ENCODE measurements at regions not wholly inside any gene's neighbourhood (a gene's known extent, or its start where the extent isn't known, plus 50 kb on each side); places are given as distances from the start of the nearest gene placed in this dataset.
"Not testable (repeated sequence)": the region's sequence is repeated elsewhere in the genome, so short reads cannot be mapped to it uniquely, and the experiment has no call there.

GRCh38 chr1:96587222-96587621 is 134.4 kb upstream of the PTBP2 start:
- no peak for TF ChIP-seq CTCF (IDR thresholded peaks at IDR 0.05; ENCODE audit: low read length, missing control alignments)
- no peak for DNase-seq (ENCODE audit: low read depth)
- H3K4me3 ChIP-seq (replicated peaks; ENCODE audit: low read depth, low read length): no peak overlapping the region

GRCh38 chr1:96588416-96588995 is 133.1 kb upstream of the PTBP2 start:
- DNase-seq (ENCODE audit: low read depth): no peak
- no peak overlapping the region for H3K4me3 ChIP-seq (replicated peaks; ENCODE audit: low read depth, low read length)
- TF ChIP-seq CTCF (IDR thresholded peaks at IDR 0.05; ENCODE audit: low read length, missing control alignments): no peak

GRCh38 chr1:96595530-96595929 is 126.1 kb upstream of the PTBP2 start:
- not testable (repeated sequence) for H3K4me3 ChIP-seq (replicated peaks; ENCODE audit: low read depth, low read length); DNase-seq (ENCODE audit: low read depth)

GRCh38 chr1:96596226-96596922 is 125.2 kb upstream of the PTBP2 start:
- peak; percentile 45 for DNase-seq (ENCODE audit: low read depth)
- peak; percentile 64 for TF ChIP-seq CTCF (IDR thresholded peaks at IDR 0.05; ENCODE audit: low read length, missing control alignments)
- H3K4me3 ChIP-seq (replicated peaks; ENCODE audit: low read depth, low read length): no peak overlapping the region

- no peak for TF ChIP-seq CTCF (IDR thresholded peaks at IDR 0.05; ENCODE audit: low read length, missing control alignments)
- no peak overlapping the region for H3K4me3 ChIP-seq (replicated peaks; ENCODE audit: low read depth, low read length)
- no peak for DNase-seq (ENCODE audit: low read depth)
Observed at GRCh38 chr1:96597218-96597617, 124.4 kb upstream of the PTBP2 start.

- peak; percentile 10 for DNase-seq (ENCODE audit: low read depth)
- no peak for TF ChIP-seq CTCF (IDR thresholded peaks at IDR 0.05; ENCODE audit: low read length, missing control alignments)
- no peak overlapping the region for H3K4me3 ChIP-seq (replicated peaks; ENCODE audit: low read depth, low read length)
Observed at GRCh38 chr1:96598416-96599168, 123.0 kb upstream of the PTBP2 start.

GRCh38 chr1:96604620-96605019 is 117.0 kb upstream of the PTBP2 start:
- DNase-seq (ENCODE audit: low read depth); H3K4me3 ChIP-seq (replicated peaks; ENCODE audit: low read depth, low read length): not testable (repeated sequence)

GRCh38 chr1:96617375-96617774 is 104.2 kb upstream of the PTBP2 start:
- not testable (repeated sequence) for DNase-seq (ENCODE audit: low read depth); H3K4me3 ChIP-seq (replicated peaks; ENCODE audit: low read depth, low read length)
